GM12864 (cell line): ENCODE measurements at regions not wholly inside any gene's neighbourhood (a gene's known extent, or its start where the extent isn't known, plus 50 kb on each side); places are given as distances from the start of the nearest gene placed in this dataset.

Source experiments
- DNase-seq: peaks from one replicate; pipeline ENCODE4 v3.0.0-alpha.2; 2011; ENCODE audit warnings: low read depth
- H3K4me3 ChIP-seq: 2 replicates; pipeline ENCODE4 v1.5.1; 2011; ENCODE audit warnings: mild to moderate bottlenecking, low read depth, low read length, control low read depth
- CTCF ChIP-seq: IDR thresholded peaks from 2 replicates; pipeline ENCODE4 v1.5.1; 2011; ENCODE audit warnings: low read depth, mild to moderate bottlenecking, moderate library complexity, low read length, control low read depth, inconsistent platforms; ENCODE audit errors: missing control alignments

GRCh38 chr16:65278874-65279273, 157.0 kb upstream of the CDH11 start:
- TF ChIP-seq CTCF: no peak
- H3K4me3 ChIP-seq: no peak overlapping the region
- no peak for DNase-seq

GRCh38 chr16:65274566-65274965, 152.7 kb upstream of the CDH11 start:
- no peak for TF ChIP-seq CTCF
- H3K4me3 ChIP-seq: no peak overlapping the region
- no peak for DNase-seq

GRCh38 chr16:65272699-65273414, 151.0 kb upstream of the CDH11 start:
- TF ChIP-seq CTCF: no peak
- DNase-seq: no peak
- H3K4me3 ChIP-seq: no peak overlapping the region

GRCh38 chr16:65271996-65272395, 150.1 kb upstream of the CDH11 start:
- H3K4me3 ChIP-seq: no peak overlapping the region
- TF ChIP-seq CTCF: no peak
- no peak for DNase-seq

GRCh38 chr16:65268331-65268730, 146.5 kb upstream of the CDH11 start:
- no peak overlapping the region for H3K4me3 ChIP-seq
- no peak for TF ChIP-seq CTCF
- no peak for DNase-seq

- H3K4me3 ChIP-seq: no peak overlapping the region
- no peak for TF ChIP-seq CTCF
- no peak for DNase-seq
Observed at GRCh38 chr16:65263896-65264295, 142.0 kb upstream of the CDH11 start.

- no peak for TF ChIP-seq CTCF
- DNase-seq: no peak
- H3K4me3 ChIP-seq: no peak overlapping the region
Observed at GRCh38 chr16:65260746-65261145, 138.9 kb upstream of the CDH11 start.
